ENCODE measurements at regions not wholly inside any gene's neighbourhood (a gene's known extent, or its start where the extent isn't known, plus 50 kb on each side); places are given as distances from the start of the nearest gene placed in this dataset.
"Not testable (repeated sequence)": the region's sequence is repeated elsewhere in the genome, so short reads cannot be mapped to it uniquely, and the experiment has no call there.

DNA sequence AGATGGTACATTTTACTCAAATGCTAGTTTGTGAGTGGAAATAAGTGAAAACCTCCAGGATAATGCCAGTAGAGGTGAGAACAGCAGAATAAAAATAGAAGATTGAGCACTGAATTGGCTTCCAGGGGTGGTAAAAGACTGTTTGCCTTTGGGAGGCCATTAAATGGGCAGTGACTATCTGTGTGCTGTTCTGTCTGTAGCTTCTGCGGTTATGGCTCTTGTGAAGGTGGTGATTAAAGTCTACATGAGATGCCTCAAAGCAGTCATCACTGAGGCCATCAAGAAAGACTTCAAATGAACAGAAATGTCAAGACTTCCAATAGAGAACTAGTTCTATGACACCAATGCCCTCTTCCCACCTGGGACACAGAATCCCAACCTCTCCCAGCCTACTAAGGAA, 108.8 kb downstream of the EFHB start:
- no peak for DNase-seq

DNA sequence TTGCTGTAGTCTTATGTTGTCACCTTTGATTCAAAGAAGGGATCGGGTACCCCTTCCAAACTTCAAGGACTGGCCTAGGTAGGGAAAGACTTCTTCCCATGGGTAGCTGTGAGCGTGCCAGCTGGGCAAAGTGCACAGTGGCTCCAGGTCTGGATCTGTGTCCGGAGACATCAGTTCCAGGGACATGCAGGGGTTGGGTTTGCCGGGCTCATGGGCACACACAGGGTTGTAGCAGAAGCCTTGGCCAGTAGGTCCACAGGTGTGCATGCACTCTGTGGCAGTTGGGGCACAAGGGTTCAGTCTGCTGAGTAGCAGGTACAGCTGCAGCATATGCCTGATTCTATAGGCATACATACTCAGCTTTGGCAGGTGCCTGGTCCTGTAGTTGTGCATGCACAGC, 111.2 kb downstream of the EFHB start:
- no peak for DNase-seq

DNA sequence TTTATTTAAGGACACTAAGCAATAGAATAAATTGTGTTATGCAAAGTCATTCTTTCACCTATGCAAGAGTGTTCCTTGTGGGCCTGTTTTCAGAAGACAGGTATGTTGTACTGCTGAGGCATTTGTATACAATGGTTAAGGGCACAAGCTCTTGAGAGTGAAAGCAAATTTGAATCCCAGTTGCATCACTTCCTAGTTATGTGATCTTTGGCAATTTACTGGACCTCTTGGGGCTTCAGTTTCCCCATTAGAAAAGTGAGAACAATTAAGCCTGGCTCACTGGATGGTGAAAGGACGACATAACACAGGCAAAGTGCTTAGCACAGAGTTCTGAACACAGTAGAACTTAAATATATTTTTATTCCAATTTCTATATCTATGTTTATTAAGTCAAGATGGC, 117.4 kb downstream of the EFHB start:
- DNase-seq = peak in 1 of 2 donors; percentile 1

DNA sequence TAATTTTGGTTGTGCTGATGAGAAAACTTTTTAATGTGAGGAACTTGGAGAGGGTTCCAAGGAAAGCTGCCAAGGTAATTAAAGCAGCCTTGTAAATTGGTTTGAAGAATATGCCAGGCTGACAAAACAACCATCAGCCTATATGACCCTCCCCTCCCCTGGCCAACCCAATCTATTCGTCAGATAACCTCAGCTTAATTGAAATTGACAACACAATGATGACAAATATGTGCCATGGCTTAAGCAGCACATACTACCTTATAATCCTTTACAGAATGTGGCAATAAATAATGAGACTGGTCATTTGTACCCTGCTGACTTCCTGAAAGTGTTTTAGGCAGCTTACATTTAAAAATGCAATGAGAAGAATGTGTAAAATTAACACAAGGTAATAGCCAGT, 118.2 kb downstream of the EFHB start:
- DNase-seq = no peak

DNA sequence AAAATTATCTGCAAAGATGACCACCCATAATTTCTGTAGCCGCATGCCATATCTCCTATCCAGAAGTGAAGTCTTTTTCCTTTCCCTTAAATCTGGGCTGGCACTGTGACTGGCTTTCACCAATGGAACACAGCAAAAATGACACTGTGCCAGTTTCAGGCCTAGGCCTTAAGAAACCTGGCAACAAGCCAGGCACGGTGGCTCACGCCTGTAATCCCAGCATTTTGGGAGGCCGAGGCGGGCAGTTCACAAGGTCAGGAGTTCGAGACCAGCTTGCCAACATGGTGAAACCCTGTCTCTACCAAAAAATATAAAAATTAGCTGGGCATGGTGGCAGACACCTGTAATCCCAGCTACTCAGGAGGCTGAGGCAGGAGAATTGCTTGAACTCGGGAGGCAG, 120.3 kb downstream of the EFHB start:
- DNase-seq = not testable (repeated sequence)

DNA sequence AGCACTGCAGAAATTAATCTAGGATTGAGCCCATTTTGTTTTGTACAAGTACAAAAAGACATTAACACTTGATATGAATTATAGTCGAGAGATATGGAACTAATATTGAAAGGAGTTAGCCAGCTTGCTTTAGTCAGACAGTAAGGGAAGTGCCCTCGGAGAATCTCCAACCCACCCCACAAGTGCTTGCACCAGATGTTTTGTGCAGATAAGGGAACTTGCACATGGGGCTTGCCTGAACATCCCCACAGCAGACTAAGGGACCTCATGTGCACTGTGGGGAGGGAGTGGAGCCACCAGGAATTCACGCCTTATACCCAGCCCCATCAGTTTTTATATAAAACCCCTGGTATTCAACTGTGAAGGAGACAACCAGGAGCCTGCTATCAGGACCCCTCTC, 122.3 kb downstream of the EFHB start:
- peak; percentile 7 to 10 for DNase-seq

DNA sequence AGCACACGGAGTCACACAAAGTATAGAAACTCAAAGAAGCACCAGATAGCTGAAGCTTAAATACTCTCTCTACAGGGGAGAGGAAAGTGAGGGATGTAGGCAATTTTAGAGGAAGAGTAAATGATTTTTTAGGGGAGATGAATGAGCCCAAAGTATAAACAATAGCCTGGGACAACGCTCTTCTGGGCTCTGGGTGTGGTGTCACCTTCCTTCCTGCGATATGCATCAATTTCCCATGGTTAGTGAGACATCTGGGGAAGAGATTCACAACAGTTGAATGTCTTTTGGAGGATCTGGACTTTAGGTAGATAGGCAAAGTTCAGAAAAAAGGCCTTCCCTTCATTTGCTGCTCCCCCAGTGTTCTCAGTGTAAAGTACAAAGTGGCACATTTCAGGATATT, 125.2 kb downstream of the EFHB start:
- DNase-seq = no peak

DNA sequence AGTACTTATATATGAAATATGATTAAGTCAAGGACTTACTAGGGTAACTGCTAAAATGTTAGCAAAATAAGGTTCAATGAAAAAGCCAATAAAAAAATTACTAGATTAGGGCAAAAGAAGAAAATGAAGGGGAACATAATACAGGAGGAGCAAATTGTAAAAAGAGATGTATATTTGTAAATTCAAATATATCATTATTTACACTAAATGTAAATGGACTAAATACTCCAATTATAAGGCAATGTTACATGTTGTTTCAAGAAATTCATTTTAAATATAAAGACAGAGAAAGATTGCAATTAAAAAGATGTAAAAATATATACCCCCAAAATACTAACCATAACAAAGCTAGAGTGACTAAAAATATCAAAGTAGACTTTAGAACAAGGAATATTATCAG, 134.1 kb downstream of the EFHB start:
- no peak for DNase-seq

DNA sequence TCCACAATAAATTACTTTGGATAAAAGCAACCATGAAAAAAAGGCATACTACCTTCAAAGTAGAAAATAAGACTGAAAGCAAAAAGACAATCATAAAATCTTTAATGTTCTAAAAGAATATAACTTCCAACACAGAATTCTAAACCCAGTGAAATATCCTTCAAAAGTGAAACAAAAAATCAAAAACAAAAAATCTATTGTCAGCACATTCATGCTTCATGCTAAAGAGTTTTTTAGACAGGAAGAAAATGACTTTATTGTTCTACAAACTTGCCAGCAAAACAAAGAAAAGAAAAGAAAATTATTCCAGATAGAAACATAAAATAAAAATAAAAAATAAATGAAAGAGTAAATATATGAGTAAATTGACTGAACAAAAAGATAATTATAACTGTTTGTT, 134.9 kb downstream of the EFHB start:
- DNase-seq = no peak

DNA sequence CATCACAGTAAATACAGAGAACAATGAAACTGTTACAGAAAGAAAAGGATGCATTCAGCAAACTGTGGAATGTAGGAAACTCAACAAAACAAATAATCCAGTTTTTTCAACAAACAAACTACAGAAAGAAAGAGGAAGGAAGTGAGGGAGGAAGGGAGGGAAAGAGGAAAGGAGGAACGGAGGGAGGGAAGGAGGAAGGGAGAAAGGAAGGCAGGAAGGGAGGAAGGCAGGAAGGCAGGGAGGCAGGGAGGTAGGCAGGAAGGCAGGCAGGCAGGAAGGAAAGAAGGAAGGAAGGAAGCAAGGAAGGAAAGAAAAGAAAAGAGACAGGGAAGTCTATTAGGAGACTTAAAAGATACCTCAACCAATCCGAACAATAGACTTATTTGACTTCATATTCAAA, 135.7 kb downstream of the EFHB start:
- DNase-seq = no peak

DNA sequence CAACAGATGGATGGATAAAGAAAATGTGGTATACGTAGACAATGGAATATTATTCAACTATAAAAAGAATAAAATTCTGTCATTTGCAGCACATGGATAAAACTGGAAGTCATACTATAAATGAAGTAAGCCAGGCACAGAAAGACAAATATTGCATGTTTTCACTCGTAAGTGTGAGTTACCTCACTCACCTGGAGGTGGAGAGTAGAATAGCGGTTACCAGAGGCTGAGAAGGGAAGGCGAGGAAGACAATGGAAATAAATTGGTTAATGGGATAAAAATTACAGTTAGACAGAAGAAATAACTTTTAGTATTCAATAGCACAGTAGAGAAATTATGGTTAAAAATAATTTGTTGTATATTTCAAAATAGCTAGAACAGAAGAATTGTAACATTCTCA, 141.6 kb downstream of the EFHB start:
- DNase-seq = no peak

DNA sequence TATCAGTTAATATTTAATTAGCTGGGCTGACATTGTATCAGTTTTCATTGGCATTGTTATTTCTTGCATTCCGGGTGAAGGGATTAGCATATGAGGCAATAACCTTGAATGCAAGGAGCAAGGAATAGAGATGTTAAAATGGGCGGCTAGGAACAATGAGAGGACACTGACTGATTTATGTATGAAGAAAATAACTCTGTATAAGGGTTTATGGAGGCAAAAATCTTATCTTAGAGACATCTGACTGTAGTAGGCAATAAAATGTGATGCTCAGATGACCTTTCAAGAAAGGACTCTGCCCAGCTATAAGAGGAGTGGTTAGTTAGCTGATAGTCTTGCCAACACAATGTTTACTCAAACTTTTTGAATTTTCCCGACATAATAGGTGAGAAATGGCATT, 158.3 kb downstream of the EFHB start:
- no peak for DNase-seq

DNA sequence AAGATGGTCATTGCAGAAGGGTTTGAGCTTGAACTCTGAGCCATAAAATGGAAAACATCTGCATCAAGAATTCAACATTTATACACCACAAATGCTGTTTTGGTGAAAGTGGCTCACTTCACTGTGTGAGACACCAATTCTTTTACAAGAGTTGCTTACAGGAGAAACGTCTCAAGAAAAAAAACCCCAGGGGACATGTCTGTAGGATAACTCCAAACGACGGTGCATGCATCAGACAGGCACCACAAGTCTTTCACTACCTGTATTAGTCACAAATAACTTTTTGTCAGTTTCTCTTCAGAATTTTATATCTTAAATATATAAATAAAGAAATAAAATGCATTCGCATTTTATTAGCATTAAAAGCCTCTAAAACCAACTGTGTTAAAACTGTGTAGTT, 164.3 kb downstream of the EFHB start:
- no peak for DNase-seq

DNA sequence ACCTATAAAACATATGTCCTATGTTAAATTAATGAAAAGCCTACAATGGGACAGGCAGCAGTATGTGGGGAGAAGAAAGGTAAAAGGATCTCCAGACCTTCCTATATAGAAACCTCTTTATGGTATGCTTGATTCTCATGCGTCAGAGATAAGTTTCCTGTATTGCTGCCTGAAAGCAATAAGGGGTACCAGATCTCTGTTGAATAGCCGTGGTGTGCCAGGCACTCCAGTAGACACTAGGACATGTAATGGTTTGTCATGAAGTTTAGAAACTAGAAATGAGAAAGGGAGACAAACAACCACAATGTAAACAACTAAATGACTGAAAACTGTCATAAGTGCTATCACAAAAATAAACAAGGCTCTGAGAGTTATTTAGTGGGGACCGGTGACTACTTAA, 168.1 kb downstream of the EFHB start:
- no peak for DNase-seq

DNA sequence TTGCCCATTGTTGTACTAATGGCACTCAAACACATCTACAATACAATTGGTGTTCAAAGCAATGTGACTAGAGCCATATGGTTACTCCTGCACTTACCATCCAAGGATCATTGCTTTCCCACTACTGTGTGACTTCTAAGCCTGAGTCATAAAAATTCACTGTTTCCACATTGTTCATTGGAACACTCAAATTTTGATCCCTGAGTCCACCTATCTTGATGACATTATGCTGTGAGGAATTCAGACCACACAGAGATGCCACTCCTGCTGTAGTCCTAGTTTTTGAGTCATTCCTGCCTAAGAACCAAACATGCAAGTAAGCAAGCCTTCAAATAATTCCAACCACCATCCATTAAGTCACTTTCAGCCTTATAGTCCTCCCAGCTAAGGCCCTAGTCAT, 176.2 kb downstream of the EFHB start:
- DNase-seq = no peak

DNA sequence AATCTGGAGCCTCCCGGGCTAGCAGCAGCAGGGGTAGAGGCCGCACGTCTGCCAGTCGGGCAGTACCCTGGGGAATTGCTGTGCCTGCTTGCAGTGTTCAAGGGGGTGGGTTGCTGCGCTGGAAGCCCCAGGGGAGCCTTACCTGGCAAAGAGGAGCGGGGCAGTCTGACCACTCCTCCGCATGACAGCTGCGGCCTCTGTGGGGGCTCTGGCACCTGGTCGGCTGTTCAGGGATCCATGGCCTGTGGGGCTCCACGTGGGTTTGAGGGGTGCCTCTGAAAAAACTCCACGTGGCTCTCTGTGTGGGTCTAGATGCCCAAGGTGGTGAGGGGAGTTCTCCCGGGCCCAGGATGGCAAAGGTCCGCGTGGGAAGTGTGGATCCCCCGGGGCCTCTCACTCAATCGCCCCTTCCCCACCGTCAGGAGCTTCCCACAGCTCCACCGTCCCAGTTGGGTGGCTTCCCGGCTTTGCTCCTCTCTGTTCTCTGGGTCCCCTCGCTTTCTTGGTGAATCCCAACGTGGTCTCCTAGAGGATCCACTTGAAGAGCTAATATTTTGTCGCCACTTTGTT, 184.5 kb downstream of the EFHB start:
- DNase-seq = no peak

DNA sequence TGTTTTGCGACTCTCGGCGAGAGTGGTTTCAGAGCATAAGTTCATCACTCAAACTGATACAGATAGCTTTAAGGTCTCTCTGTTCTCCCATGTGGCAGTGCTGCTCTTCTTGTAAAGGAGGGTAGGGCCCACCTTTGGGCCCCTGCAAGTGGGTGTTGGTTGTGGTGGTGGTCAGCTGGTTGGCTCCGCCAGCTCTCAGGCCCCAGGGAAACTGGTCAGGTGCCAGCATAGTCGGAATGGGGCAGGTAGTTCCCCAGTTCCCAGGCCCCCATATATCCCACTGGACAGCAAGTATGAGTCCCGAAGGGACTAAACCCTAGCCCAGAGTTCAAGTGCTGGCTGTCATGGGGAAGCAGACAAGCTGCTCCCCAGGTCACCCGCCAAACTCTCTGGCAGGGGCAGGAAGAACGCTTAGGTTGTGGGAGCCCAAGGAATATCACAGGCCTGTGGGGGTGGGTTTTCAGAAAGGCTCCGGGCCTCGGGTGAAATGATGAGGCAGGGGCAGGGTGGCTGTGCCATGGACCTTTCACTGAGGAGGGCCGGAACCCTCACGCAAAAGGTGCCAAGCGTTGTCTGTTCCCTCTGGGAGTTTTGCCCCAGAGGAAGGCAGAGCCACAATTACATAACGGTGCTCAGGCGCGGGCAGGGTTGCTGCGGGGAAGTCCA, 185.1 kb downstream of the EFHB start:
- DNase-seq = no peak

DNA sequence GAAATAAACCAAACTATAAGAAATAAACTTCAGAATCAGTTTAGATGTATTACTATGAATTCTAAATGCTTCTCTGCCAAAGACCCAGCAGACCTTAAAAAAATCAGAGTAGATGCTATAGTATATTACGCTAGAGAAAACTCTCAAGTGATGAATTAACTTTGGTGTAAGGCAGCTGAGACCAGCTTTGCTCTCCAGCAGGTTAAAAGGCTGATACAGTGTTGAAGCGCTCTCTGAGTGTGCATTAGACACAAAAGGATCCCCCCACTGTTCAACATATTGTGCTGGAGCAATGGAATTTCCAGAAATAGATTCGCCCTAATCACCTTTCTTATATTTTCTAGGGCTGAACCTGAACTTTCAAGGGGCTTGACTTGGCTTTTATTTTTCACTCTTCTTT, 190.0 kb downstream of the EFHB start:
- DNase-seq = no peak

DNA sequence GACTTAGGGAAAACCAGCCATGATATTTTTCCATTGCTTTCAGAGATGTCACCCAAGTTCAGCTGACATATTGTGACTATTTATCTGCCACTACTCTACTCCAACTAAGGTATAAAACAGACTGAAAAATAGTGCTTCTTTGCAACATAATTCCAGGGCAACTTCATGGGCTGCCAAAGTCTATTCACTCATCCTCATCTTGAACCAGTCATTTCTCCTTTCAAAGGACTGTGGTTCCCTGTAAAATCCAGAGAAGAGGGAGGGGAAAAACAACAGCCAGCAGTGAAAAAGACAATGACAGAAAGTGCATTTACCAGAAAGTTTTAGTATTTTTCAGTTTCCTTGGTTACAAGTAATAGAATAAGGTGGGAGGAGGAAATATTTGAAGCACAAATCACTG, 191.1 kb downstream of the EFHB start:
- no peak for DNase-seq

DNA sequence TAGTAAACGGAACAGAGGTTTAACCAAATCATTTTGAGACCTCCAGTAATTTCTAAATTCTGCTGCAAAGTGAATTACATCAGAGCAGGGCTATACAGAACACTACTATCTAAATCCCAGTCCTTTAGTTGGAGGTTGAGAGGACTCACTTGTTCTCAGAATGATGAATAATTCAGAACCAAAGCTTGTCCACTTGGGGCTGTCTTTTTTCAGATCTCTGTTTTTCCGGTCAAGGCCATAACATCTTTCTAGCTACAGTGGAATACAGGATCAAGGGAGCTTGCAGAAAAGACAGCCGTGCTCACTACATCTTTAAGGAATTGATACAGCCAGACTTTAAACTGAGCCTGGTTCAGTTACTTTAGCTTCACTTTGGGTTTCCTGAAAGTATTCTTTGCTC, 194.5 kb downstream of the EFHB start:
- no peak for DNase-seq

DNA sequence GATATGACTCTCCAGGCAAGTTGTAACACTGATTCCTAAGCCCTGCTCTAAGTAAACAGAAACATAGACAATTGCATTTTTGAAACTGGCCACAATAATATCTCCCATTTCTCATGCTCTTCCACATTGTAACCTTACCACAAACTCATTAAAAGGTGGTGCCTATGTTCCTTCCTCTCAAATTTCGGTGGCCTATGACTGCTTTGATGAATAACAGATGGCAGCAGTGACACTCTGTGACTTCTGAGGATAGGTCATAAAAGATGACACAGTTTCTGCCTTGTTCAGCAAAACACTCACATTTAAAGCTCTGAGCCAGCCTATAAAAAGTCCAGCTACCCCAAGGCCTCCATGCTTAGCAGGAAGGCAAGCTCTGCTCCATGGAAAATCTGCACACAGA, 195.2 kb downstream of the EFHB start:
- DNase-seq = no peak

DNA sequence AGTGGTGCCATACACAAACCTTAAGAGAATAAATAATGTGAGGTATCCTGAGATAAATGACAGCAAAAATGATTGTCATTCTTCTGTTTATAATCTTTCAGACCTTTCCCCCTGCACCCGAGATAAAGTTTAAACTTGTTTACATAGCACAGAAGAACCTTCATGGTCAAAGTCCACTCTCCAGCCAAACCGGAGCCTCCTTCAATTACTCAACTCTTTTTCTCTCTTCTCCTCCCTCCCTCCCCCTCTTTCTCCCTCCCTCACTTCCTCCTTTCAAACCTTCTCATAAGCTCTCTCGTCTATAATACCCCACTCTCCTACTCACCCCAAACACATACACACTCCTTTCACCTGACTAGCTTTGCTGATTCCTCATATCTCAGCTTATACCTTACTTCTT, 198.9 kb downstream of the EFHB start:
- no peak for DNase-seq

DNA sequence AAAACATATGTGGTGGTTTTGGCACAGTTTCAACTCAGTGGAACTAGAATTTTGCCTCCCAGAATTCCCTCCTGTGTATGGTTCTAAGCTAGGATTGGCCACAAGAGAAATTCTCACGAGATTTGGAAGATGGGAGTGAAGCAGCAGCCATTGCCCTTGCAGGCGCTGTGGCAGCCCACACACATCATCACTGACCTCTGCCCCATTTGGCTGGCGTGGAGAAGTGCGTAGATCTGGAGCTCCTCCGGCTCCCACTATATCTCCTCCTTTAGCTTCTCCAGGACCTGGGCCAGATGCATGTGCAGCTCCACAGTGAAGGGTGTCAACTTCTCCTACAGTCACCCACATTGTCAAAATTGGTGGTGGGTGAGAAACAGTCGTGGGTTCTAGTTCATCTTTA, 199.6 kb downstream of the EFHB start:
- no peak for DNase-seq

DNA sequence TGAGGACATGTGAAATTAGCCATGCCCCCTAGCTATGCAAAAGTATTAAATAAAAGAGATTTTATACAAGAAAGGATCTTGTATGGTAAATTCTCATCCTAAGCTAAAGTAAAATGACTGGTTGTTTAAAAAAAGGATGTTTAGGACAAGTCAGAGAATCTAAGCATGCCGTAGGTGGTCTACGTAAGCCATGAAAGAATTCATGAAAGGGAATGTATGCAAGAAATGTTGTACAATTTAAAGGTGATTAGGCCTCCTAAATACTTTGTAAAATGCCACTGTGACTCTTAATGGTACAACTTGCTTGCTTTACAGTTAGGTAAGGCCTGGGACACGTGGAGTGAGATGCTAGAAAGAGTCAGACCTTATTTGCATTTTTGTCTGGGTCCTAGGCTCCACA, 209.0 kb downstream of the EFHB start:
- no peak for DNase-seq

DNA sequence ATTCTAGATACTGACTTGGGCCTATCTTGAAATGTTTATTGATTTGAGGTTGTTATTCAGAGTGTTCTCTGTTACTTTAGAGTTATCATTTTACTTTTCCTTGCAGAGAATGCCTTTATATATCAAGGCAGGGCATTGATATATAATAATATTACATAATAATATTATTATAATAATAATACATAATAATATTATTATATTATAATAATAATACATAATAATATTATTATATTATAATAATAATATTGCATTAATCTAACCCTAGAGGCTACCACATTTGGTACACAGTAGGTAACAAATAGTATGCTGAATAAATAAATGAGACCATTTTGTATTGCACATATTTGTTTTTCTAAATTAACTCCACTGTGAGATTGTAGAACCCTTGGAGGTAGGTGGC, 216.3 kb downstream of the EFHB start:
- DNase-seq = no peak
